ENCODE measurements at regions not wholly inside any gene's neighbourhood (a gene's known extent, or its start where the extent isn't known, plus 50 kb on each side); places are given as distances from the start of the nearest gene placed in this dataset.

- TF ChIP-seq POLR2AphosphoS5 (IDR thresholded peaks at IDR 0.05; ENCODE audit: low read depth, low read length), result no peak
- no peak for TF ChIP-seq CTCF (IDR thresholded peaks at IDR 0.05)
Observed at GRCh38 chr11:106186630-106187029, 109.2 kb downstream of the AASDHPPT start.
